Activated CD4-positive, alpha-beta T cell treated with anti-CD3 and anti-CD28 coated beads, Interleukin-2, amount 10 ng/mL, durations not matched to agents 24 days and 14 days (primary cell): ENCODE measurements at regions not wholly inside any gene's neighbourhood (a gene's known extent, or its start where the extent isn't known, plus 50 kb on each side); places are given as distances from the start of the nearest gene placed in this dataset.

Source experiments
- DNase-seq: peaks from one replicate; pipeline ENCODE4 v3.0.0; 2022
- H3K27ac Mint-ChIP-seq: one replicate; pipeline ENCODE4 v1.8.0; 2022; ENCODE audit warnings: mild to moderate bottlenecking, mixed read lengths
- H3K27me3 Mint-ChIP-seq: one replicate; pipeline ENCODE4 v1.8.0; 2022; ENCODE audit warnings: mixed read lengths
- H3K36me3 Mint-ChIP-seq: one replicate; pipeline ENCODE4 v1.8.0; 2022; ENCODE audit warnings: low read depth, mild to moderate bottlenecking, mixed read lengths
- H3K4me1 Mint-ChIP-seq: one replicate; pipeline ENCODE4 v1.8.0; 2021; ENCODE audit warnings: mixed read lengths
- H3K4me3 Mint-ChIP-seq: one replicate; pipeline ENCODE4 v1.8.0; 2022; ENCODE audit warnings: mild to moderate bottlenecking, moderate library complexity, mixed read lengths
- H3K9me3 Mint-ChIP-seq: one replicate; pipeline ENCODE4 v1.8.0; 2021; ENCODE audit warnings: mixed read lengths
- intact Hi-C: fragments of 100-400 bp; cut with micrococcal nuclease; formaldehyde crosslinking; loops from one replicate; pipeline ENCODE4 v1.15.1; 2023

DNA sequence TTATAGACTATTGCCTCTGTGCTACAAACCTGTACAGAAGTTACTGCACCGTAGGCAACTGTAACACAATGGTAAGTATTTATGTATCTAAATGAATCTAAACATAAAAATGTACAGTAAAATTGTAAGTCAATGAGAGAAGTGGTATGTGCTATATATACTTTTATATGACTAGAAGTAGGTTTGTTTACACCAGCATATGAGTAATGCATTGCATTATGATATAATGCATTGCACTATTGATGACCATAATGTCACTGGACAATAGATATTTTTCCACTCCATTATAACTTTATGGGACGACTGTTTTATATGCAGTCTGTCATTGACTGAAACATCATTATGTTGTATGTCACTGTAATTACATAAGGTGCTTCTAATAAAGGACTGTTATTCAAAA lies 340.3 kb upstream of the SNX7 start:
- H3K9me3 Mint-ChIP-seq = peaks cover 5% of the 10 kb centered on the region
- H3K36me3 Mint-ChIP-seq = no peaks in the 10 kb centered on the region
- DNase-seq = no peak
- no peak overlapping the region for H3K4me3 Mint-ChIP-seq
- H3K4me1 Mint-ChIP-seq = peaks cover 12% of the 10 kb centered on the region
- intact Hi-C loops = no loop called here
- H3K27me3 Mint-ChIP-seq = peaks cover 5% of the 10 kb centered on the region
- H3K27ac Mint-ChIP-seq = no peak overlapping the region

DNA sequence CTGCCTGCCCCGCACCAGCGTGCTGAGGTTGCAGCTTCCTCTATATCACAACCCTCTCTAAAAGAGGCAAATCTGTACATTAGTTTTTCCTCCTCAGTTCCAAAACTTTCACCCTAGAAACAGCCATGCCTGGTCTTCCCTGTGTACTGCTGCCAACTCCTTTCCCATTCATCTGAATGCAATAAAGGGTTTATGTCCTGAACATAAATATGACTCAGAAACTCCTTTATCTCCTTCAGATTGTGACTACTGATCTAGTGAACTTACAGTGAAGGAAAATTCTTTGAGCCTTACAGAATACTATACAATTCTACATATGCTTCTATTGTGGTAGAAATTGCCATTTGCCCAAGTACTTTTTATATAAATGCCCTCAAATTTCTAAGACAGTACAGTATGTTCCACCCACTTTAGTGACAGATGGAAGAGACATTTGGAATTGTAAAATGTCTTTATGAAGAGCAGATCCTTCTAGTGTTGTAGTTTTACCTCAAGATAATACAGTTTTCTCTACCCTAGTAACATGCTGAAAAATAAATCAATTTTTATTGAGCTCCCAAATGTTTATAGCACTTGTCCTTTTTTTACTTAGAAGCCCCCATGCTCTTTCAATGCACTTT lies 345.1 kb upstream of the SNX7 start:
- DNase-seq = no peak
- Mint-ChIP-seq H3K36me3 (no peaks in the 10 kb centered on the region), H3K9me3 (peaks cover 5% of the 10 kb centered on the region), H3K27me3 (peaks cover 5% of the 10 kb centered on the region), H3K4me1 (no peaks in the 10 kb centered on the region), H3K4me3 (no peak overlapping the region), H3K27ac (no peak overlapping the region)
- intact Hi-C loops = no loop called here

DNA sequence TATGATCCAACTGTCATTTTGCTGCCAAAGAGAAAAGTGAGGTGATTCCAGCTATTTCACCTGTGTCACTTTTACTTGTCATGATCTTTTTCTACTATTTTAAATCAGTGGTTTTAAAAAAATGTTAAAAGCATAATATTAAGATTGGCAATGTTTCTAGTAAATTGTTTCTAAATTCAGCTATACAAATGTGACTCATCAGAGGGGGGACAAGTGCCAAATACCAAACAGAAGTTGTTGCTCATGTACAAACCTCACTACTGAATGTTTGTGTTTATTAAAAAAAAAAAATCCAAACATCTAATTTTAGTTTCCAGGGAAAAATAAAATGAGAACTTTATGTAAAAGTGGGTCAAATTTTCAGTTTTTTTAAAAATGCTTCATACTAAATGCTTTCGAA lies 346.2 kb upstream of the SNX7 start:
- no peak overlapping the region for H3K4me3 Mint-ChIP-seq
- no peak for DNase-seq
- H3K4me1 Mint-ChIP-seq = no peaks in the 10 kb centered on the region
- H3K36me3 Mint-ChIP-seq = no peaks in the 10 kb centered on the region
- H3K27me3 Mint-ChIP-seq = peaks cover under 1% of the 10 kb centered on the region
- H3K9me3 Mint-ChIP-seq = no peaks in the 10 kb centered on the region
- no peak overlapping the region for H3K27ac Mint-ChIP-seq
- intact Hi-C loops = no loop called here

DNA sequence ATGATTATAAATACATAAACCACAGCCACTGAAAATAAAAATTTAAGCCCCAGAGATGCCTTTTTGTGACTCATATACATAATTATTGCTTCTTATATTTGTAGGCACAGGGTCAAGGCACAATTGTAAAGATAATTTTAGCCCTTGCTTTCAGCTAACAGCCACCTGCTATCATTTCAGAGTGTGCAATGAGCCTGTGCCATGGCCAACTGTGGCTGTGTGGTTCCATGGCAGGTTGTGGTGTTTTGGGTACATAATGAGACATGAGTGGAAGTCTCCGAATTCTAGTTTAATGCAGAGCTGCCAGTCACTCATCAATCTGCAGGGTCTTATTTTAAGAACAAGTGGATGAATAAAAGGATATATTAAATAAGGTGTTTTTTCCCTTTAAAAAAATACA lies 346.9 kb upstream of the SNX7 start:
- H3K36me3 Mint-ChIP-seq = no peaks in the 10 kb centered on the region
- no peaks in the 10 kb centered on the region for H3K4me1 Mint-ChIP-seq
- no peaks in the 10 kb centered on the region for H3K9me3 Mint-ChIP-seq
- no peak for DNase-seq
- no peak overlapping the region for H3K4me3 Mint-ChIP-seq
- H3K27me3 Mint-ChIP-seq = no peaks in the 10 kb centered on the region
- no peak overlapping the region for H3K27ac Mint-ChIP-seq
- intact Hi-C loops = no loop called here

DNA sequence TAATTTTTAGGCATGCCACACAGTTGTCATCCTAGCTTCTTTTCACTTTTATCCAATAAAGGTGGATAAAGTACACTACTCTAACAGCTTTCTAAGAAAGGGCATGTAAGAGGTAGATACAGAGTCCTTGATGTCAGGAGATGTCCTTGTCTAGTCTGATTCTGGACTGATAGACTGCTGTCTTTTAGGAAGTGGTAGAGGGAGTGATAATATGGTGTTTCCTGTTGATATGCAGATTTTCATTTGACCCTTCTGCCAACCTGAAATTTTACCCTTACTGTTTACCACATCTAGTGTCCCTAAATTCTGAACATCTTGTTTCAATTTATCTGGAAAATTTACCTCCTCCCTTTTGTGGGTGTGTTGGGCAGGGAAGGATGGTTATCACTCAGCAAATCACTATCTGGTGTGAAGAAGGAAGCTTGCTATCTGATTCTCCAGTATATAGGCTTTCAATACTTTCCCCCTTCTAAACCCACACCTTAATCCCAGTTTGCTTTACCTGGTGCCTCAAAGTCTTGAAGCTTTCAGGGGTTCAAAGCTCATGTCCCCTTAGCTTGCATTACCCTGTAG lies 354.9 kb upstream of the SNX7 start:
- no peak for DNase-seq
- Mint-ChIP-seq H3K4me3 (no peak overlapping the region), H3K9me3 (no peaks in the 10 kb centered on the region), H3K36me3 (no peaks in the 10 kb centered on the region), H3K27me3 (peaks cover 1% of the 10 kb centered on the region), H3K27ac (no peak overlapping the region), H3K4me1 (no peaks in the 10 kb centered on the region)
- intact Hi-C loops = no loop called here

DNA sequence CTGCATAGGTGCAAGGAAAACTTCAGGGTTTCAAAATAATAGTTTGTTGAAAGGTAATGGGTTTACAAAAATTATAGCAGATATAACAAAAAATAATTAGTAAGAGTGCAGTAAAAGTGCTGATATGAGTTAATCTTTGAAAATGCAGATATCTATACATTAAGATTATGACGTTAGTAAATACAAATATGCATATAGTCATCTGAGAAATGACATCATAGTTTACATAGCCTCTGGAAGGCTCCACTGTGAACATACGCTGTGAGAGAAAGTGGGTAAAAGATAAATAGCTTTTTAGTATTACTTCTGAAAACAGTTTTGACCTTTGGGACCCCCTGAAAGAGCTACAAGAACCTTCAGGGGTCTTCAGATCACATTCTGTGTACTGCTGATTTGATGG lies 356.2 kb upstream of the SNX7 start:
- Mint-ChIP-seq H3K4me1 (no peaks in the 10 kb centered on the region), H3K9me3 (no peaks in the 10 kb centered on the region), H3K36me3 (no peaks in the 10 kb centered on the region), H3K27ac (no peak overlapping the region), H3K4me3 (no peak overlapping the region), H3K27me3 (peaks cover 1% of the 10 kb centered on the region)
- intact Hi-C loops = no loop called here
- DNase-seq = no peak

- intact Hi-C loops = no loop called here
- H3K9me3 Mint-ChIP-seq = no peaks in the 10 kb centered on the region
- H3K36me3 Mint-ChIP-seq = no peaks in the 10 kb centered on the region
- no peak overlapping the region for H3K27ac Mint-ChIP-seq
- H3K4me3 Mint-ChIP-seq = no peak overlapping the region
- H3K27me3 Mint-ChIP-seq = peaks cover 1% of the 10 kb centered on the region
- no peak for DNase-seq
- H3K4me1 Mint-ChIP-seq = no peaks in the 10 kb centered on the region
Measured at GRCh38 chr1:98304888-98305287, 356.6 kb upstream of the SNX7 start.

DNA sequence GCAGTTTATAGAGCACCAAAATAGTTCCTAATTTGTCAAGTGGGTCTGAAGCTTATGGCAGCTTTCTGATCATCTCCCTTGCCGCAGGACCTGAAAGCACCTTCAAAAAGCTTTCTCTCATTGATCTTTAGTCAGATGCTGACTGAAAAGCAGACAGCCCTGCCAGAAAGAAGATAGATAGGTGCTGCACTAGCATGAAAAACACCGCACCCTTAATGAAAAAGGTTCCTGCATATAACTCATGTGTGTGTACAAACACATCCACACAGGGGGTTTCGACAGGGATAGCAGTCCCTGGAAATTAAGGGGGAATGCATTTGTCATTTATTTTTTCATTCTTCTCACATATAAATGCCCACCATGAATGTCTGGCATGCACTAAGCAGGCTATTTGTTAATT lies 361.7 kb upstream of the SNX7 start:
- intact Hi-C loops = no loop called here
- no peak for DNase-seq
- Mint-ChIP-seq H3K4me1 (no peaks in the 10 kb centered on the region), H3K9me3 (no peaks in the 10 kb centered on the region), H3K36me3 (no peaks in the 10 kb centered on the region), H3K27me3 (peaks cover 1% of the 10 kb centered on the region), H3K4me3 (no peak overlapping the region), H3K27ac (no peak overlapping the region)

DNA sequence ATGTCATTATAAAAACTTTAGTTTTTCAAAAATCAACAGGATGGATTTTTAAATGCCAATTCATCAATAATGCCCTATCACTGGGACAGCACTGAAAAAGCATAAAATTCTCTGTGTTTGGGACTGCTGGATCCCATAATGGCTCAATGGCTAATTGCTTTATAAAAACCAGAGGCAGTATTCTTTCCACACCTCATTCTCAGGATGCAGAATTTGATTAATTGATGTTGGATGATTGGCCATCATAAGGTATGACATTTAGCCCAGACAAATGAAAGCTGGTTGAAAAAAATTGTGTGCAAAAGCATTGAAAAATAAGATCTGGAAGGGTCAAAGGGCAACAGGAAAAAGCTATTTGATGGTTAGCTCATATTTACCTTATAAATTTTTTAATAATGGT lies 362.2 kb upstream of the SNX7 start:
- no peak overlapping the region for H3K27ac Mint-ChIP-seq
- DNase-seq = no peak
- no peak overlapping the region for H3K4me3 Mint-ChIP-seq
- intact Hi-C loops = no loop called here
- H3K36me3 Mint-ChIP-seq = no peaks in the 10 kb centered on the region
- no peaks in the 10 kb centered on the region for H3K27me3 Mint-ChIP-seq
- no peaks in the 10 kb centered on the region for H3K9me3 Mint-ChIP-seq
- no peaks in the 10 kb centered on the region for H3K4me1 Mint-ChIP-seq

DNA sequence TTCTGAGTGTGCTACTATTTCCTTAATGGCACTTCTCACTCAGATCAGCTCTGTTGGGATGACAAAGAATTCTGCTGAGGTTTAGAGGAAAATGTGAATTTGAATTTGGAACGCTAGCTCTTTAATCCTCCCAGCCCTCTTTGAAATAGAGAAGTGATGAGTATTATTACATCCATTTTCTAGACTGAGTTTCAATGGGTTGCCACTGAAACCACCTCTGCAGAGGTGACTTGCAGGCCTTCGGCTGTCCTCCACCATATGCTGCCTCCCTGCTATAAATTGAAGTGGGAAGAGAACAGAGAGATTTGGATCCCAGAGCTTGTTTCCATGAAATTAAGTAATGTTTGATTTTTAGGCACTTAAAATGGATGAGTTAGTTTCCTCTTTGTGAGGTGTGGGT lies 363.2 kb upstream of the SNX7 start:
- intact Hi-C loops = no loop called here
- H3K36me3 Mint-ChIP-seq = no peaks in the 10 kb centered on the region
- no peak overlapping the region for H3K4me3 Mint-ChIP-seq
- no peak overlapping the region for H3K27ac Mint-ChIP-seq
- DNase-seq = no peak
- peaks cover 1% of the 10 kb centered on the region for H3K27me3 Mint-ChIP-seq
- H3K9me3 Mint-ChIP-seq = no peaks in the 10 kb centered on the region
- H3K4me1 Mint-ChIP-seq = no peaks in the 10 kb centered on the region

GRCh38 chr1:98296681-98297080 lies 364.8 kb upstream of the SNX7 start:
- Mint-ChIP-seq H3K36me3 (no peaks in the 10 kb centered on the region), H3K27ac (no peak overlapping the region), H3K9me3 (no peaks in the 10 kb centered on the region), H3K4me3 (no peak overlapping the region), H3K27me3 (peaks cover 1% of the 10 kb centered on the region), H3K4me1 (no peaks in the 10 kb centered on the region)
- intact Hi-C loops = no loop called here
- no peak for DNase-seq

- Mint-ChIP-seq H3K4me1 (no peaks in the 10 kb centered on the region), H3K36me3 (no peaks in the 10 kb centered on the region), H3K27ac (no peak overlapping the region), H3K27me3 (peaks cover 1% of the 10 kb centered on the region), H3K4me3 (no peak overlapping the region), H3K9me3 (no peaks in the 10 kb centered on the region)
- DNase-seq = no peak
- intact Hi-C loops = no loop called here
Measured at GRCh38 chr1:98294127-98294526, 367.4 kb upstream of the SNX7 start.

- DNase-seq = no peak
- Mint-ChIP-seq H3K36me3 (no peaks in the 10 kb centered on the region), H3K4me1 (no peaks in the 10 kb centered on the region), H3K27me3 (peaks cover 1% of the 10 kb centered on the region), H3K9me3 (no peaks in the 10 kb centered on the region), H3K4me3 (no peak overlapping the region), H3K27ac (no peak overlapping the region)
- intact Hi-C loops = no loop called here
Measured at GRCh38 chr1:98292994-98293393, 368.5 kb upstream of the SNX7 start.

DNA sequence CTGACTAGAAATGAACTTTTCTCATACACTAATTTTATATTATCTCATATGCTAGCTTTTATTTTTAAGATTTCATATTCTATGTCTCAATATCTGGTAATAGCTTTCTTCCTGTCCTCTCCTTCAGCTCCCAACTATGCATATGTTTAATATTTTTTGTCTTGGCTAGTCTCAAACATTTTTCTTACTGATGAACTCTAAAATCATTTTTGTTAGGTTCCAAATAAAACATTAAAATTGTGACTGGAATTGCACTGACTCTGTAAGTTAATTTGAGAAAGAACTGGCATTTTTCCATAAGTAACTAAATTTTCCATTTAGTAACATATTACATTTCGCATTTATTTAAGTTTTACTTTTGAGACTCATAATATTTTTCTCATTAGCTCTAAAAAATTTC lies 368.5 kb upstream of the DPYD start:
- Mint-ChIP-seq H3K4me3 (no peak overlapping the region), H3K27ac (no peak overlapping the region), H3K4me1 (no peaks in the 10 kb centered on the region), H3K9me3 (peaks cover 5% of the 10 kb centered on the region), H3K27me3 (peaks cover 1% of the 10 kb centered on the region), H3K36me3 (no peaks in the 10 kb centered on the region)
- intact Hi-C loops = no loop called here
- no peak for DNase-seq

- Mint-ChIP-seq H3K27ac (no peak overlapping the region), H3K27me3 (no peaks in the 10 kb centered on the region), H3K4me1 (no peaks in the 10 kb centered on the region), H3K36me3 (no peaks in the 10 kb centered on the region), H3K4me3 (no peak overlapping the region), H3K9me3 (peaks cover 5% of the 10 kb centered on the region)
- DNase-seq = no peak
- intact Hi-C loops = no loop called here
Measured at GRCh38 chr1:98288494-98288893, 367.7 kb upstream of the DPYD start.
